ENCODE measurements at regions not wholly inside any gene's neighbourhood (a gene's known extent, or its start where the extent isn't known, plus 50 kb on each side); places are given as distances from the start of the nearest gene placed in this dataset.

DNA sequence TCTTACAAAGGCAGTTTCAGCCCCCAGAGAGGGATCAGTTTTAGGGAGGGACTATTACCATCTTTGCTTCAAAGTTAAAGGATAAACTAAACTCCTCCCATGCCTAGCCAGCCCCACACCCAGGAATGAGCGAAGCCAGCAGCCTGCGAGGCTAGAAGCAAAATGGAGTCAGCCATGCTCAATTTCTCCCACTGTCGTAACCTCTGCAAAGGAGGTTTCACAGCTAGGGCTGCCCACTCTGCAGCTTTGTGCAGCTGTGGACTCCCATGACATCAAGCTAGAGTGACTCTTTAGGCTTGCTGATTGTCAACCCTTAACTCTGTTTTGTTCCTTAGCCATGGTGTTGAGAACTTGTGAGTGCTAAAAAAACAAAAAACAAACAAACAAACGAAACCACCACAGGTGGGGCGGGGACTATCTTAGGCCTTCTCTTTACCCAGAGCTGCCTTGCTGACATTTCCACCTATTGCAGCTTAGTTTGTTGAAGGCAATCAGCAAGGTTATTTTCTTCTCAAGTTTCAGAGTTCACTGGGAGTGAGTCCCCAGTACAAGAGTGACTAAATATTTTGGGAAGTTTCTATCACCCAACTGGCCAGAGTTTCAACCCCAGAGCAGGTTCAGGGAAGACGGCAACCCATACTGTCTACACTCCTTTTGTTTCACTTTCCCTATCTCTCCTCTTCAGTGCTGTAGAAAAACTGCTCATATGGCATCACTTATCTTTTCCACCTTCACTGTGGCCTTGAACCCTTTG is 592.1 kb downstream of the XIRP2 start:
- DNase-seq (ENCODE audit: extremely low spot score, unreplicated experiment) = no peak
- Mint-ChIP-seq H3K9me3 (no peaks in the 10 kb centered on the region), H3K36me3 (no peaks in the 10 kb centered on the region), H3K27me3 (no peaks in the 10 kb centered on the region), H3K4me1 (ENCODE audit: unreplicated experiment) (peaks cover 23% of the 10 kb centered on the region), H3K4me3 (no peak overlapping the region), H3K27ac (peak overlapping the region; percentile 34)
- TF ChIP-seq, protein P1, sequence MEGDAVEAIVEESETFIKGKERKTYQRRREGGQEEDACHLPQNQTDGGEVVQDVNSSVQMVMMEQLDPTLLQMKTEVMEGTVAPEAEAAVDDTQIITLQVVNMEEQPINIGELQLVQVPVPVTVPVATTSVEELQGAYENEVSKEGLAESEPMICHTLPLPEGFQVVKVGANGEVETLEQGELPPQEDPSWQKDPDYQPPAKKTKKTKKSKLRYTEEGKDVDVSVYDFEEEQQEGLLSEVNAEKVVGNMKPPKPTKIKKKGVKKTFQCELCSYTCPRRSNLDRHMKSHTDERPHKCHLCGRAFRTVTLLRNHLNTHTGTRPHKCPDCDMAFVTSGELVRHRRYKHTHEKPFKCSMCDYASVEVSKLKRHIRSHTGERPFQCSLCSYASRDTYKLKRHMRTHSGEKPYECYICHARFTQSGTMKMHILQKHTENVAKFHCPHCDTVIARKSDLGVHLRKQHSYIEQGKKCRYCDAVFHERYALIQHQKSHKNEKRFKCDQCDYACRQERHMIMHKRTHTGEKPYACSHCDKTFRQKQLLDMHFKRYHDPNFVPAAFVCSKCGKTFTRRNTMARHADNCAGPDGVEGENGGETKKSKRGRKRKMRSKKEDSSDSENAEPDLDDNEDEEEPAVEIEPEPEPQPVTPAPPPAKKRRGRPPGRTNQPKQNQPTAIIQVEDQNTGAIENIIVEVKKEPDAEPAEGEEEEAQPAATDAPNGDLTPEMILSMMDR (conservative IDR thresholded peaks at IDR 0.05) = no peak

DNA sequence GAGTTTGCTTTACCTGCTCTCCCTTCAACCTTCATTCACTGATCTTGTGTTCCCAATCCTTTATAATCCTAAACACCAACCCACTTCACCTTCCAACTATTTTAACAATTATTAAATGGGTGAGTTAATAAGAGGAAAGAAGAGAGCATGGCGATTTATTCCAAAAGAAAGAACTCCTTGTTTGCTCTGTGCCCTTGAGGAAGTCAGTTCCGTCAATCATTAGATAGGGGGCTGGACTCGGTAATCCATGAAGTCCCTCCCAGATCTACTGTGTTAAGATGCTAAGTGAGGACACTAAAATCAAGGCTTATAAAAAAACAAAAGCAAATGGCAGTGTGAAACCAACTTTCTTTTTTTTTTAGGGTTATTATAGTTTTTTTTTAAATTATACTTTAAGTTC is 589.9 kb downstream of the XIRP2 start:
- Mint-ChIP-seq H3K36me3 (no peaks in the 10 kb centered on the region), H3K27me3 (no peaks in the 10 kb centered on the region), H3K4me1 (ENCODE audit: unreplicated experiment) (peaks cover 23% of the 10 kb centered on the region), H3K9me3 (no peaks in the 10 kb centered on the region), H3K4me3 (no peak overlapping the region), H3K27ac (no peak overlapping the region)
- TF ChIP-seq, protein P1 (conservative IDR thresholded peaks at IDR 0.05) = no peak
- no peak for DNase-seq (ENCODE audit: extremely low spot score, unreplicated experiment)

DNA sequence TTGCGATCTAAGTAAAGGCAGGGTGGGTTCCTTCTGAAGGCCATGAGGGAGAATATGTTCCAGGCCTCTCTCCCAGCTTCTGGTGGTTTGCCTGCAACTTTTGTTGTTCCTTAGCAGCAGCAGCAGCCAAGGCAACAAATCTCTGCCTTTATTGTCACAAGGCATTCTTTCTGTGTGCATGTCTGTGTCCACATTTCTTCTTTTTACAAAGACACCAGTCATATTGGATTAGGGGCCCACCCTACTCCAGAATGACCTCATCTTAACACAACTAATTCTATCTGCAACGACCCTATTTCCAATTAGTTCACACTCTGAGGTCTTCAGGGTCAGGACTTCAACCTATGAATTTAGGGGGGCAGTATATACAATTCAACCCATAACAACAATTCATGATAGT is 587.5 kb downstream of the XIRP2 start:
- Mint-ChIP-seq H3K27me3 (no peaks in the 10 kb centered on the region), H3K4me3 (no peak overlapping the region), H3K9me3 (no peaks in the 10 kb centered on the region), H3K4me1 (ENCODE audit: unreplicated experiment) (peaks cover 17% of the 10 kb centered on the region), H3K36me3 (no peaks in the 10 kb centered on the region), H3K27ac (no peak overlapping the region)
- TF ChIP-seq, protein P1 (conservative IDR thresholded peaks at IDR 0.05) = no peak
- DNase-seq (ENCODE audit: extremely low spot score, unreplicated experiment) = no peak

DNA sequence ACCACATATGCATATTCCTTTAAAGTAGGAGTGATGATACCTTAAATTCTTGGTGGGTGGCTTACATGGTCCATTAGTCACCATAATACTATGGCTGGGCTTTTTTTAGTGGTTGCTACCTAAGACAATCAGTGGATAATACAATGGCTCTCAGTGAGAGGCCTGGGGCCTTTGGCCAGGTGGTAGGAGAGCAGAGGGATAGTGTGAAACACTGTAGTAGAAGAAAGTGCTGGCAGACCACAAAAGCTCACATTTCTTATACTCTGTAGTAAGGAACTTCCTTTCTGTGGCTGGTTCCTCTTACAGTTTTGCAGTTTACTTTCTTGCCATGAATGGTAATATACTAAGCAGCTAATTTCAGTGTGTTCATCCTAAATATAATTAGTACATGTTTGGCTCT is 583.5 kb downstream of the XIRP2 start:
- no peak for DNase-seq (ENCODE audit: extremely low spot score, unreplicated experiment)
- TF ChIP-seq, protein P1 (conservative IDR thresholded peaks at IDR 0.05) = no peak
- no peaks in the 10 kb centered on the region for H3K4me1 Mint-ChIP-seq (ENCODE audit: unreplicated experiment)
- H3K27ac Mint-ChIP-seq = no peak overlapping the region
- H3K36me3 Mint-ChIP-seq = no peaks in the 10 kb centered on the region
- no peaks in the 10 kb centered on the region for H3K9me3 Mint-ChIP-seq
- H3K27me3 Mint-ChIP-seq = no peaks in the 10 kb centered on the region
- H3K4me3 Mint-ChIP-seq = no peak overlapping the region

DNA sequence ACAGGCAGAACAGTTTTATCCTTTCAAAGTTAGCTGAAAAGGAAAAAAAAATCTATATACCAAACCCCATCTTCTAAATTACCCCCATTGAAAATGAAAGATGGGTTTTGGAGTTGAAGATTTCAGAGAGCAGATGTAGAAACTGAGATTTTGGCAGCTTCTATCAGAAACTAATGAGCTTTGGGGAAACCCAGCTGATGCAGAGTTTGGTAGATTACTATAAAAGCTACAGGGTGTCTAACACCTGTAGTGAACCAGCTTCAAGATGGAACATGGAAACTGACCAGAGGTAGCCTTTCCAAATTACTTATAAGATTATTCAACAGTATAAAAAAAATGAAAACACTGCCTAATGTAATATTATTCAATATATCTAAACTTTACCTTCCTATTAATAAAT is 583.1 kb downstream of the XIRP2 start:
- DNase-seq (ENCODE audit: extremely low spot score, unreplicated experiment) = no peak
- TF ChIP-seq, protein P1 (conservative IDR thresholded peaks at IDR 0.05) = no peak
- H3K9me3 Mint-ChIP-seq = no peaks in the 10 kb centered on the region
- H3K27me3 Mint-ChIP-seq = no peaks in the 10 kb centered on the region
- no peaks in the 10 kb centered on the region for H3K36me3 Mint-ChIP-seq
- H3K4me1 Mint-ChIP-seq (ENCODE audit: unreplicated experiment) = no peaks in the 10 kb centered on the region
- H3K27ac Mint-ChIP-seq = no peak overlapping the region
- no peak overlapping the region for H3K4me3 Mint-ChIP-seq
